Dedifferentiated amniotic fluid mesenchymal stem cell (primary cell): ENCODE measurements at regions not wholly inside any gene's neighbourhood (a gene's known extent, or its start where the extent isn't known, plus 50 kb on each side); places are given as distances from the start of the nearest gene placed in this dataset.
"Not testable (repeated sequence)": the region's sequence is repeated elsewhere in the genome, so short reads cannot be mapped to it uniquely, and the experiment has no call there.

Experiments
- DNase-seq: peaks from one replicate; pipeline ENCODE4 v3.0.0-alpha.2; 2016; ENCODE audit errors: extremely low spot score

DNA sequence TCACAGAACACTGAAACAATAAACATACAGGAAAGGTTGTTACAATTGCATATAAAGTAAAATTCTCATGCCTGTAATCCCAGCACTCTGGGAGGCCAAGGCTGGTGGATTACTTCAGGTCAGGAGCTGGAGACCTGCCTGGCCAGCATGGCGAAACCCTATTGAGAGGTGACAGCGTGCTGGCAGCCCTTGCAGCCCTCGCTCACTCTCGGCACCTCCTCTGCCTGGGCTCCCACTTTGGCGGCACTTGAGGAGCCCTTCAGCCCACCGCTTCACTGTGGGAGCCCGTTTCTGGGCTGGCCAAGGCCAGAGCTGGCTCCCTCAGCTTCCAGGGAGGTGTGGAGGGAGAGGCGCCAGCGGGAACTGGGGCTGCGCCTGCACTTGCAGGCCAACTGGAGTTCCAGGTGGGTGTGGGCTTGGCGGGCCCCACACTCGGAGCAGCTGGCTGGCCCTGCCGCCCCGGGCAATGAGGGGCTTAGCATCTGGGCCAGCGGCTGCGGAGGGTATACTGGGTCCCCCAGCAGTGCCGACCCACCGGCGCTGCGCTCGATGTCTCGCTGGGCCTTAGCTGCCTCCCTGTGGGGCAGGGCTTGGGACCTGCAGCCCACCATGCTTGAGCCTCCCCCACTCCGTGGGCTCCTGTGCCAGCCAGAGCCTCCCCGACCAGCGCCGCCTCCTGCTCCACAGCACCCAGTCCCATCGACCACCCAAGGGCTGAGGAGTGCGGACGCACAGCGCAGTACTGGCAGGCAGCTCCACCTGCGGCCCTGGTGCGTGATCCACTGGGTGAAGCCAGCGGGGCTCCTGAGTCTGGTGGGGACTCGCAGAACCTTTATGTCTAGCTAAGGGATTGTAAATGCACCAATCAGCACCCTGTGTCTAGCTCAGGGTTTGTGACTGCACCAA lies 51.5 kb upstream of the MBNL1 start:
- not testable (repeated sequence) for DNase-seq

DNA sequence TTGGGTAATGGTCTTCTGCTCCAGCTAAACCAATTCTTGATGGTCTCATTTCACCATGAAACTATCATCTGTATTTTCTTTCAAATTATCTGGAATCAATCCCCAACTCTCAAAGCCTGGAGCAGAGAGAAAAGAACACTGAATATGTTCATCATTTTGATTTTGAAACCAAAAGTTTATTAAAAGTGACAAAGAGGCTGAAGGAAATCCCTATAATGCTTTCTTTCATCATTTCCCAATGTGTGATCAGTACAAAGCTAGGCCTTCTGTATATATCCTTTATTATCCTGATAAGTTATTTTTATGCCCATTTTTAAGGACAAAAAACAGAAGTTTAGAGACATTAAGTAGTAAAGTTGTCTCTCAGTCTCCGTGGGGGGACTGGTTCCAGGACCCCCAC lies 50.1 kb upstream of the MBNL1 start:
- no peak for DNase-seq
